K562 (cell line): ENCODE measurements at regions not wholly inside any gene's neighbourhood (a gene's known extent, or its start where the extent isn't known, plus 50 kb on each side); places are given as distances from the start of the nearest gene placed in this dataset.

ENCODE experiments used
- BACH1 ChIP-seq: fragments of 200-800 bp; sonication (Bioruptor generic); IDR thresholded peaks from 2 replicates; pipeline ENCODE4 v1.6.1; 2016; ENCODE audit warnings: missing genetic modification characterization, missing compliant biosample characterization
- EZH2 ChIP-seq: IDR thresholded peaks from 2 replicates; pipeline ENCODE4 v1.6.1; 2012; ENCODE audit warnings: low read depth, mild to moderate bottlenecking, inconsistent platforms, low read length, borderline replicate concordance
- GABPA ChIP-seq: fragments of 200-800 bp; sonication (Bioruptor generic); conservative IDR thresholded peaks from 2 replicates; pipeline ENCODE4 v1.6.1; 2016; ENCODE audit warnings: low read depth, missing genetic modification characterization, missing compliant biosample characterization
- MNT ChIP-seq, 2 experiments: fragments of 450-650 bp; conservative IDR thresholded peaks; 2 replicates each; pipeline ENCODE4 v1.6.1; 2017; ENCODE audit warnings: mild to moderate bottlenecking in 2 of 2, moderate library complexity in 2 of 2
- SPI1 ChIP-seq: IDR thresholded peaks from 2 replicates; pipeline ENCODE4 v1.6.1; 2011; ENCODE audit warnings: low read depth, low read length, control low read depth, borderline replicate concordance
- ZC3H11A ChIP-seq: IDR thresholded peaks from 2 replicates; pipeline ENCODE4 v1.6.1; 2012; ENCODE audit warnings: low read depth, low read length, improper control_type of control experiment
- TF ChIP-seq, protein P1 (sequence below): fragments of 450-650 bp; formaldehyde crosslinking; IDR thresholded peaks from 2 replicates; pipeline ENCODE4 v1.4.0; 2020; ENCODE audit warnings: mild to moderate bottlenecking, moderate library complexity

- TF ChIP-seq BACH1 (tag) (no peak), ZC3H11A (no peak), MNT (conservative IDR thresholded peaks at IDR 0.05) (no peak), SPI1 (no peak), GABPA (no peak), EZH2 (no peak)
- TF ChIP-seq, protein P1, sequence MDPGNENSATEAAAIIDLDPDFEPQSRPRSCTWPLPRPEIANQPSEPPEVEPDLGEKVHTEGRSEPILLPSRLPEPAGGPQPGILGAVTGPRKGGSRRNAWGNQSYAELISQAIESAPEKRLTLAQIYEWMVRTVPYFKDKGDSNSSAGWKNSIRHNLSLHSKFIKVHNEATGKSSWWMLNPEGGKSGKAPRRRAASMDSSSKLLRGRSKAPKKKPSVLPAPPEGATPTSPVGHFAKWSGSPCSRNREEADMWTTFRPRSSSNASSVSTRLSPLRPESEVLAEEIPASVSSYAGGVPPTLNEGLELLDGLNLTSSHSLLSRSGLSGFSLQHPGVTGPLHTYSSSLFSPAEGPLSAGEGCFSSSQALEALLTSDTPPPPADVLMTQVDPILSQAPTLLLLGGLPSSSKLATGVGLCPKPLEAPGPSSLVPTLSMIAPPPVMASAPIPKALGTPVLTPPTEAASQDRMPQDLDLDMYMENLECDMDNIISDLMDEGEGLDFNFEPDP, result no peak
These were observed 131.3 kb upstream of the ZEB1 start for GRCh38 chr10:31187607-31188210.
